PC-9 (cell line): ENCODE measurements at regions not wholly inside any gene's neighbourhood (a gene's known extent, or its start where the extent isn't known, plus 50 kb on each side); places are given as distances from the start of the nearest gene placed in this dataset.

Source experiments
- BruUV-seq: library from RNA; stranded (reverse); fragments of 400-500 nt; replicated peaks from 2 replicates; lab custom pipeline; 2021; lab: Mats Ljungman, UMichigan
- CTCF ChIA-PET: fragments of 300-600 bp; sonication (Branson Sonifier 250); formaldehyde crosslinking; loops from one replicate; lab custom pipeline; 2022; ENCODE audit warnings: antibody characterized with exemption; lab: Charles Lee
- POLR2A ChIA-PET: fragments of 300-600 bp; sonication (Branson Sonifier 250); formaldehyde crosslinking; loops from one replicate; lab custom pipeline; 2022; ENCODE audit warnings: antibody characterized with exemption; ENCODE audit not compliant: unreplicated experiment; lab: Charles Lee
- DNase-seq, 2 experiments: peaks; one replicate each; pipeline versions ENCODE4 v3.0.0 to v3.0.0-alpha.2; 2015 to 2022; ENCODE audit warnings: mixed read lengths in 1 of 2
- H2AFZ ChIP-seq: fragments of 200-600 bp; sonication (generic); 2 replicates; pipeline ENCODE4 v1.8.1; 2017; ENCODE audit warnings: antibody characterized with exemption
- H3F3A ChIP-seq: fragments of 200-600 bp; sonication (generic); 2 replicates; pipeline ENCODE4 v1.8.1; 2017; ENCODE audit warnings: antibody characterized with exemption, mild to moderate bottlenecking, low read depth; ENCODE audit not compliant: insufficient read depth
- H3K27ac ChIP-seq: fragments of 200-600 bp; sonication (generic); 2 replicates; pipeline ENCODE4 v1.6.1; 2016; ENCODE audit warnings: mixed run types
- H3K27me3 ChIP-seq: fragments of 200-600 bp; sonication (generic); 2 replicates; pipeline ENCODE4 v1.6.1; 2016; ENCODE audit warnings: low read depth, mixed run types; ENCODE audit not compliant: insufficient read depth
- H3K36me3 ChIP-seq: fragments of 200-600 bp; sonication (generic); 2 replicates; pipeline ENCODE4 v1.6.1; 2016; ENCODE audit warnings: low read depth, mixed run types
- H3K4me1 ChIP-seq: fragments of 200-600 bp; sonication (generic); replicated peaks from 2 replicates; pipeline ENCODE4 v1.6.1; 2016; ENCODE audit warnings: mixed run types; ENCODE audit not compliant: insufficient read depth
- H3K4me2 ChIP-seq: fragments of 200-600 bp; sonication (generic); 2 replicates; pipeline ENCODE4 v1.6.1; 2017; ENCODE audit warnings: mixed run types
- H3K4me3 ChIP-seq: fragments of 200-600 bp; sonication (generic); 2 replicates; pipeline ENCODE4 v1.6.1; 2016; ENCODE audit warnings: mixed run types
- H3K79me2 ChIP-seq: fragments of 200-600 bp; sonication (generic); 2 replicates; pipeline ENCODE4 v1.6.1; 2017; ENCODE audit warnings: low read depth, mixed run types
- H3K9me2 ChIP-seq: fragments of 200-600 bp; sonication (generic); 2 replicates; pipeline ENCODE4 v1.8.1; 2017; ENCODE audit warnings: mild to moderate bottlenecking; ENCODE audit not compliant: insufficient read depth
- H3K9me3 ChIP-seq: fragments of 200-600 bp; sonication (generic); 2 replicates; pipeline ENCODE4 v1.8.1; 2016; ENCODE audit warnings: low read depth; ENCODE audit not compliant: insufficient read depth
- H4K20me1 ChIP-seq: fragments of 200-600 bp; sonication (generic); 2 replicates; pipeline ENCODE4 v1.8.1; 2017; ENCODE audit not compliant: insufficient read depth
- EZH2 ChIP-seq: fragments of 200-600 bp; sonication (generic); IDR thresholded peaks from 2 replicates; pipeline ENCODE4 v1.8.0; 2017; ENCODE audit warnings: antibody characterized with exemption, low read depth
- intact Hi-C: fragments of 100-400 bp; cut with micrococcal nuclease; formaldehyde crosslinking; loops from one replicate; pipeline ENCODE4 v1.10.0; 2022; ENCODE audit not compliant: unreplicated experiment
- TF ChIP-seq, protein P1 (sequence below): fragments of 200-600 bp; sonication (generic); conservative IDR thresholded peaks from 2 replicates; pipeline ENCODE4 v1.6.1; 2017; ENCODE audit warnings: mixed run types, antibody characterized with exemption, mild to moderate bottlenecking, moderate library complexity

DNA sequence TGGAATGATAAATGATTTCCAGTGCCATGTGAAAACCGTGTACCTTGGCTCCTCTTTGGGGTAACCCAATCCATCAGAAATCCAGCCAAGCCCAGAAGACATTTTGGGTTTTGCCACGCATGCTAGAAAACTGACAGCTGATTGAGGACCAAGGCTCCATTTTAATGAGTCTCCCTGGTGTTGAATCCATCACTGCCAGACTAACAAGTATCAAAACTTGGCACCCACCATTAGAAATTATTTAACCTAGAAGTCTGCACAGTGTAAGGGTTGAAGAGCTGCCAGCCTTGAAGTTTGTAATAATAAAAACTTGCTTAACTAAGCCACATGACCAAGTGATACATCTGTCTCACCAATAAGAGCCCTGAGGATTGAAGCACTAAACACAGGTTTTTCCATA is 369.9 kb downstream of the DNAH5 start:
- no peaks in the 10 kb centered on the region for H3F3A ChIP-seq
- H3K4me1 ChIP-seq, result no peaks in the 10 kb centered on the region
- POLR2A ChIA-PET, result no interaction called here
- no peak overlapping the region for H3K4me2 ChIP-seq
- TF ChIP-seq, protein P1, sequence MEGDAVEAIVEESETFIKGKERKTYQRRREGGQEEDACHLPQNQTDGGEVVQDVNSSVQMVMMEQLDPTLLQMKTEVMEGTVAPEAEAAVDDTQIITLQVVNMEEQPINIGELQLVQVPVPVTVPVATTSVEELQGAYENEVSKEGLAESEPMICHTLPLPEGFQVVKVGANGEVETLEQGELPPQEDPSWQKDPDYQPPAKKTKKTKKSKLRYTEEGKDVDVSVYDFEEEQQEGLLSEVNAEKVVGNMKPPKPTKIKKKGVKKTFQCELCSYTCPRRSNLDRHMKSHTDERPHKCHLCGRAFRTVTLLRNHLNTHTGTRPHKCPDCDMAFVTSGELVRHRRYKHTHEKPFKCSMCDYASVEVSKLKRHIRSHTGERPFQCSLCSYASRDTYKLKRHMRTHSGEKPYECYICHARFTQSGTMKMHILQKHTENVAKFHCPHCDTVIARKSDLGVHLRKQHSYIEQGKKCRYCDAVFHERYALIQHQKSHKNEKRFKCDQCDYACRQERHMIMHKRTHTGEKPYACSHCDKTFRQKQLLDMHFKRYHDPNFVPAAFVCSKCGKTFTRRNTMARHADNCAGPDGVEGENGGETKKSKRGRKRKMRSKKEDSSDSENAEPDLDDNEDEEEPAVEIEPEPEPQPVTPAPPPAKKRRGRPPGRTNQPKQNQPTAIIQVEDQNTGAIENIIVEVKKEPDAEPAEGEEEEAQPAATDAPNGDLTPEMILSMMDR, result no peak
- TF ChIP-seq EZH2, result no peak
- no peaks in the 10 kb centered on the region for H3K9me3 ChIP-seq
- no peaks in the 10 kb centered on the region for H3K27me3 ChIP-seq
- H3K27ac ChIP-seq, result no peak overlapping the region
- no peaks in the 10 kb centered on the region for H4K20me1 ChIP-seq
- CTCF ChIA-PET, result no interaction called here
- no peak for DNase-seq
- no peaks in the 10 kb centered on the region for H3K36me3 ChIP-seq
- BruUV-seq, result no TSS peak
- intact Hi-C loops, result no loop called here
- no peak overlapping the region for H2AFZ ChIP-seq
- H3K9me2 ChIP-seq, result no peaks in the 10 kb centered on the region
- no peaks in the 10 kb centered on the region for H3K79me2 ChIP-seq
- no peak overlapping the region for H3K4me3 ChIP-seq

DNA sequence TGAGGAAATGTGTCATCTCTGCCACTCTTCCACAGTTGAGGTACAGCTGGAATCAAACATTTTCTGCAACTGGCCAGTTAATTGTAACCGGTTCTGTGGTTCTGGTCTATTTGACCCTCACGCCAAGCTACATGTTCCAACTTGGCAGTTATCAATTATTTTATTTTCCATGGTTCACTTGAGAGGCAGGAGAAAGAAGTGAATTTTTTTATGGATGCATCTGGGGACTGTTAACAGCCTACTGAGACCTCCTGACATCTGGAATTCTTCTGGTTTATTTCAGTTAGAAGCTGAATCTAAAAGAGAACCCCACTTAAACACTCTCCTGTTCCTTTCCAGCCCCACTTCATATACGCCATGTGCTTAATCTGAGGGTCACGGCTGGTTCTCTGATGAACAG is 372.3 kb downstream of the DNAH5 start:
- TF ChIP-seq, protein P1, result no peak
- TF ChIP-seq EZH2, result no peak
- Histone ChIP-seq H3K36me3 (no peaks in the 10 kb centered on the region), H3F3A (peaks cover 5% of the 10 kb centered on the region; the same call in 1 of the 2 replicates), H3K27ac (no peak overlapping the region), H3K9me3 (peaks cover 4% of the 10 kb centered on the region; the same call in 1 of the 2 replicates), H4K20me1 (no peaks in the 10 kb centered on the region), H3K4me2 (no peak overlapping the region), H3K9me2 (no peaks in the 10 kb centered on the region), H2AFZ (no peak overlapping the region), H3K4me3 (no peak overlapping the region), H3K4me1 (peaks cover 17% of the 10 kb centered on the region), H3K27me3 (no peaks in the 10 kb centered on the region), H3K79me2 (no peaks in the 10 kb centered on the region)
- no peak for DNase-seq
- no TSS peak for BruUV-seq
- ChIA-PET POLR2A (interaction anchor here (0.6 kb wide), 1 partner anchor 1077 kb away, joined by 3 read pairs; no protein-coding TSS in a partner anchor), CTCF (no interaction called here)
- intact Hi-C loops, result no loop called here

DNA sequence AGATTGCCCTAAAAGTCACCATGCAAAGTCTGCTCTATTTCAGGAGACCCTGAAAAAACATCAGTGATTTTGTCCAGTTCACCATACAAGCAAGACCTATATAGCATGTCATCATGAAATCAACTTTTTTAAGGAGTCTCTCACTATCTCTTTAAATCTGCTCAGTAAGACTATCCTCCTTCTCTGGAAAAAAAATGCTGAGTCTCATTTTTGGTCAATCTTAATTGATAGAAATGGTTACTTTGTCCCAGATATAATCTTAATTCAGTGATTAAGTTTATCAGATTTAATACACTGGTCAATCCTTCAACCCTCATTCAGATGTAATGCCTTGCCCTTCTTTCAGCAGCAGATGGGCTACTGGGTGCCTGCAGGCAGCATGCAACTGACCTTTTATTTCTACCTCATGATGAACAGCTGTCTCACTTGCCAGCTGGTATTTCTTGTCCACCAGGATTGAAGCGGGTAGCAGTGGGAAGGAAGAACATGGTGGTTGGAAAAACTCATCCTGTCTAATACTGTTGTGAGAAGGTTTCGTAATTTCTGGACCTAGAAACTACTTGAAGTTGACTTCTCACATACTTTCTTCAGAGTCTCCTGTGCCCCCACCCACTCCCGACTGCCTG is 375.3 kb downstream of the DNAH5 start:
- no peaks in the 10 kb centered on the region for H3K27me3 ChIP-seq
- no peak overlapping the region for H3K4me2 ChIP-seq
- H3K36me3 ChIP-seq, result no peaks in the 10 kb centered on the region
- no peak overlapping the region for H3K27ac ChIP-seq
- no peak overlapping the region for H3K4me3 ChIP-seq
- H3K79me2 ChIP-seq, result no peaks in the 10 kb centered on the region
- TF ChIP-seq, protein P1, result no peak
- no TSS peak for BruUV-seq
- no peak overlapping the region for H2AFZ ChIP-seq
- intact Hi-C loops, result no loop called here
- DNase-seq, result no peak
- no peaks in the 10 kb centered on the region for H4K20me1 ChIP-seq
- CTCF ChIA-PET, result no interaction called here
- peaks cover 7% of the 10 kb centered on the region; the same call in 1 of the 2 replicates for H3F3A ChIP-seq
- no peaks in the 10 kb centered on the region for H3K9me2 ChIP-seq
- H3K4me1 ChIP-seq, result peaks cover 27% of the 10 kb centered on the region
- POLR2A ChIA-PET, result no interaction called here
- peaks cover 14% of the 10 kb centered on the region for H3K9me3 ChIP-seq
